Amniotic epithelial cell (primary cell): ENCODE measurements at regions not wholly inside any gene's neighbourhood (a gene's known extent, or its start where the extent isn't known, plus 50 kb on each side); places are given as distances from the start of the nearest gene placed in this dataset.
"Not testable (repeated sequence)": the region's sequence is repeated elsewhere in the genome, so short reads cannot be mapped to it uniquely, and the experiment has no call there.

Experiments
- DNase-seq: peaks from one replicate; pipeline ENCODE4 v3.0.0-alpha.2; 2010; ENCODE audit warnings: low read depth

- DNase-seq, result not testable (repeated sequence)
Observed at GRCh38 chr16:16618963-16619465, 240.1 kb downstream of the NPIPA7 start.

- not testable (repeated sequence) for DNase-seq
Observed at GRCh38 chr16:16624367-16624766, 245.4 kb downstream of the NPIPA7 start.

GRCh38 chr16:16625140-16625539, 246.2 kb downstream of the NPIPA7 start:
- not testable (repeated sequence) for DNase-seq

GRCh38 chr16:16627865-16628264, 248.9 kb downstream of the NPIPA7 start:
- DNase-seq, result not testable (repeated sequence)

- not testable (repeated sequence) for DNase-seq
Observed at GRCh38 chr16:16638231-16638630, 259.3 kb downstream of the NPIPA7 start.

- DNase-seq, result not testable (repeated sequence)
Observed at GRCh38 chr16:16638714-16639113, 259.8 kb downstream of the NPIPA7 start.

GRCh38 chr16:16643828-16644227, 264.9 kb downstream of the NPIPA7 start:
- DNase-seq, result not testable (repeated sequence)

GRCh38 chr16:16648002-16648401, 269.1 kb downstream of the NPIPA7 start:
- DNase-seq, result not testable (repeated sequence)

- DNase-seq, result not testable (repeated sequence)
Observed at GRCh38 chr16:16672180-16672812, 293.4 kb downstream of the NPIPA7 start.

GRCh38 chr16:16674820-16675219, 295.9 kb downstream of the NPIPA7 start:
- not testable (repeated sequence) for DNase-seq

- not testable (repeated sequence) for DNase-seq
Observed at GRCh38 chr16:16721849-16722248, 342.9 kb downstream of the NPIPA7 start.

GRCh38 chr16:16722666-16723065, 343.7 kb downstream of the NPIPA7 start:
- not testable (repeated sequence) for DNase-seq

- DNase-seq, result not testable (repeated sequence)
Observed at GRCh38 chr16:16723819-16724519, 345.0 kb downstream of the NPIPA7 start.

GRCh38 chr16:16727048-16727447, 348.1 kb downstream of the NPIPA7 start:
- DNase-seq, result not testable (repeated sequence)

GRCh38 chr16:16742573-16742972, 363.6 kb downstream of the NPIPA7 start:
- not testable (repeated sequence) for DNase-seq

GRCh38 chr16:16754992-16755667, 376.2 kb downstream of the NPIPA7 start:
- DNase-seq, result not testable (repeated sequence)

- DNase-seq, result no peak
Observed at GRCh38 chr16:16763449-16763848, 384.5 kb downstream of the NPIPA7 start.

- not testable (repeated sequence) for DNase-seq
Observed at GRCh38 chr16:16770717-16771116, 391.8 kb downstream of the NPIPA7 start.

GRCh38 chr16:16774389-16774788, 395.4 kb downstream of the NPIPA7 start:
- no peak for DNase-seq

- no peak for DNase-seq
Observed at GRCh38 chr16:16778332-16778731, 399.4 kb downstream of the NPIPA7 start.

GRCh38 chr16:16780588-16780987, 401.6 kb downstream of the NPIPA7 start:
- DNase-seq, result no peak

- DNase-seq, result no peak
Observed at GRCh38 chr16:16782153-16782552, 403.2 kb downstream of the NPIPA7 start.

GRCh38 chr16:16788004-16788403, 409.1 kb downstream of the NPIPA7 start:
- DNase-seq, result no peak
